HG03432 (cell line): ENCODE measurements at regions not wholly inside any gene's neighbourhood (a gene's known extent, or its start where the extent isn't known, plus 50 kb on each side); places are given as distances from the start of the nearest gene placed in this dataset.

Experiments
- ATAC-seq: cut with Tn5 transposase; IDR thresholded peaks from one replicate; pipeline ENCODE4 v1.9.1; 2021; ENCODE audit warnings: mild to moderate bottlenecking, moderate library complexity; ENCODE audit not compliant: unreplicated experiment

GRCh38 chr16:50996166-50996829 is 154.8 kb downstream of the SALL1 start:
- ATAC-seq, result no peak

GRCh38 chr16:50994995-50995394 is 156.1 kb downstream of the SALL1 start:
- no peak for ATAC-seq

DNA sequence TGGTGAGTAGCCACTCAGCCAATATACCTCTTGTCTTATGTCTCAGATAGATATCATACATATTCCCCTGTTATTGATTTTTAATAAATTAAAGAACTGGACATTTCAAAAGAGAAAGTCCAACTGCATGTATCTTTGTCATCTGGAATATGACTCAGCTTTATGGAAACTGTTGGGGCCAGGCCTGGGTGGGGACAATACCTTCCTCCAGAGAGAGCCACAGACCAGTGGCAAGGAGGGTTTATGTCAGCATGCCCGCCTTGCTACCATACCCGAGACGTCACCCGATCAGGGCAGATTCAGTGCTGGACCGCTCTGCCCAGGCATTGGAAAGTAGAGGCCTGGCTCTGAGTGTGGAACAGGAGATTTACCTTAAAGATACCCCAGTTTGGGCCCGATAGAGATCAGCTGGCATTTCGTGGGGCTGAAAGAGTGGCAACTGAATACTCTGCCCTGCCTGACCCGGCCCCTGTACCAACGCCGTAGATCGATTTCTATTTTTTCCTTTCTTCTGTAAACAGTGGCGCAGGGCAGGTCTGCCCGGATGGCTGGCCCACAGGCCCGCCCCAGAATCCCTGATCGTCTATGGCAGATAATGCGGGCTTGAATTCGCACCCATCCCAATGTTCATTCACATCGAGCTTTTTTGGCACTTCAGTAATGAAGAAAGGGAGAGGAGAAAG is 158.6 kb downstream of the SALL1 start:
- ATAC-seq, result no peak

GRCh38 chr16:50991436-50991835 is 159.6 kb downstream of the SALL1 start:
- ATAC-seq, result no peak

- ATAC-seq, result no peak
Observed at GRCh38 chr16:50991006-50991405, 160.1 kb downstream of the SALL1 start.

GRCh38 chr16:50989047-50989446 is 162.0 kb downstream of the SALL1 start:
- ATAC-seq, result no peak

GRCh38 chr16:50988441-50988840 is 162.6 kb downstream of the SALL1 start:
- no peak for ATAC-seq

- ATAC-seq, result no peak
Observed at GRCh38 chr16:50986453-50986852, 164.6 kb downstream of the SALL1 start.

- ATAC-seq, result no peak
Observed at GRCh38 chr16:50985733-50986132, 165.3 kb downstream of the SALL1 start.

DNA sequence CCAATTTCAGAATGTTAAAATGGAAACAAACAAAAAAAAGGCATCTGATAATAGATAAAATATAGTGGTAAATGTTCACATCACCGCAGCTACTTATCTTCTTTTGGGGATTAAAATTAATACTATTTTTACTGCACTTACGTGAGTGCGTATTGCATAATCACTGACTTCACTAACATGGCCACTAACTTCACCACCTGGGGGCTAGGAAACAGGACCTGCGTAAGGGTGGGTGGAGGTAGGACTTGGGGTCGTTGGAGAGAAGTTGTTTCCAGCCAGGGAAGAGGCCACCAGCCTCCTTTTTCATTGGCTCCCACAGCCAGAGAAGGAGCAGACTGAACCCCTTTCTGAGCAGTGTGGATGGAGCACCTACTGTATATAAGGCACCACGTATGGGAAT is 166.4 kb downstream of the SALL1 start:
- no peak for ATAC-seq

GRCh38 chr16:50982808-50983207 is 168.3 kb downstream of the SALL1 start:
- no peak for ATAC-seq

DNA sequence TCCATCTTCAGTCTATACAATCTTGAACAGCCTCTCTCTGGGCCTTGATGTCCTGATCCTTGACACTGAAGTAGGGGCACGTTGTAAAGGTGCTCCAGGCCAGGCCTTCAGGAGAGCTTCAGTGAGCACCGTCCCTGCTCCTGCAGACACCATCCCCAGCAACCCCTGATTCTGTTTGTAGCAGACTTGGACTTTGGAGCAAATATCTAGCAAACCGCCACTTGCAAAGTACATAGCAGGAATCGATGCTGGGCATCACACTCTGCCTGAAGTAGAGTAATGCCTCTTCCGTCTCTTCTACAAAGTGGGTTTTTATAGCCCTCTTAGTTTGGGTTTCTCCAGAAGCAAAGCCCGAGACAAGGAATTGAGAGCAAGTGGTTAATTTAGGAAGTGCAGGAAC is 169.1 kb downstream of the SALL1 start:
- no peak for ATAC-seq

- no peak for ATAC-seq
Observed at GRCh38 chr16:50980666-50981065, 170.4 kb downstream of the SALL1 start.

- ATAC-seq, result no peak
Observed at GRCh38 chr16:50979806-50980620, 171.1 kb downstream of the SALL1 start.

DNA sequence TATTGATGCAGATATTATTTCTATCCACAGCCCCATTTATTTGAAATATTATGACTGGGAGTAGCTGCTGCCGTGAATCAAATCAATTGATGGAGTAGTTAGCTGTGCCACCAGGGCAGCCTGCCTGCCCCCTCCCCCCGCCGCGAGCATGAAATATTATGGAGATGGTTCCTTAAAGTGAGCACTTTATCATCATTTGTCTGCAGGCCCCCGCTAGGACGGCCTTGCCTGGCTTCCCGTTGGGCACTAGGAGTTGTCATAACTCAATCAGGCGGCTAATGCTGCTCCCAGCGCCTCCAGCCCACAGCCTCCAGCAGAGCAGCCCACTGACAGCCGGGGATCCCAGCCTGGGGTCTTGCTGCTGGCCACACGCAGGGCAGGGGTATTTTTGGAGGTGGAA is 173.9 kb downstream of the SALL1 start:
- ATAC-seq, result no peak

GRCh38 chr16:50974438-50975036 is 176.5 kb downstream of the SALL1 start:
- ATAC-seq, result no peak

- no peak for ATAC-seq
Observed at GRCh38 chr16:50972876-50973275, 178.2 kb downstream of the SALL1 start.

- ATAC-seq, result no peak
Observed at GRCh38 chr16:50970281-50970680, 180.8 kb downstream of the SALL1 start.

GRCh38 chr16:50967827-50968612 is 183.1 kb downstream of the SALL1 start:
- peak; percentile 66 for ATAC-seq

DNA sequence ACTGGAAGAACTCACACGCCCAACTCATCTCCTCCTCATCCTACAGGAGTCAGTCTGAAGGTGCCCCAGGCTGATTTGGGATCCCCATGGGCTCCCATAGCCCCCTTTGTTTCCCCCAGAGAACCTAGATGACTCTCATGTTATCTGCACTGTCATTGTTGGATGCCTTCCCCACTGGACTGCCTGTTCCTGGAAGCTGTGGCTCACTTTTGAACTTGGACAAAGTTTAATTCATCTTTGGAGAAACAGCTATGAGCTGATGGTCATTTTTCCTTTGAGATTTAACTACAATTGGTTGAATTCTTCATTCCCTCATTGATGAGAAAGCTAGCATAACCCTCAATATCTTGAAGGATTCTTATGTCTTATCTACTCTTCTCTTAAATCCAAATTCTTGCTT is 186.6 kb downstream of the SALL1 start:
- ATAC-seq, result no peak

GRCh38 chr16:50961952-50962351 is 189.1 kb downstream of the SALL1 start:
- ATAC-seq, result no peak
